GM19438 (cell line): ENCODE measurements at regions not wholly inside any gene's neighbourhood (a gene's known extent, or its start where the extent isn't known, plus 50 kb on each side); places are given as distances from the start of the nearest gene placed in this dataset.
"Not testable (repeated sequence)": the region's sequence is repeated elsewhere in the genome, so short reads cannot be mapped to it uniquely, and the experiment has no call there.

Experiments
- ATAC-seq: cut with Tn5 transposase; IDR thresholded peaks from one replicate; pipeline ENCODE4 v1.9.1; 2021; ENCODE audit warnings: low read depth; ENCODE audit not compliant: unreplicated experiment

DNA sequence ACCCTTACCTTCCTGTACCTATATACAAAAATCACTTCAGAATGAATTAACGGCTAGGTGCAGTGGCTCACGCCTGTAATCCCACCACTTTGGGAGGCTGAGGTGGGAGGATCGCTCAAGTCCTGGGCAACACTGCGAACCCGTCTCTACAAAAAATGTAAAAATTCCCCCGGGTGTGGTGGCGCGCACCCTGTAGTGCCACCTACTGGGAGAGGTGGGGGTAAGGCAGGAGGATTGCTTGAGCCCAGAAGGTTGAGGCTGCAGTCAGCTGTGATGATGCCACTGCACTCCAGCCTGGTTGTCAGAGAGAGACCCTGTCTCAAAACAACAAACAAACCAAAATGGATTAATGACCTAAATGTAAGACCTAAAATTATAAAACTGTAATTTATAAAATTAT is 307.6 kb downstream of the SPATA31A1 start:
- ATAC-seq: not testable (repeated sequence)

DNA sequence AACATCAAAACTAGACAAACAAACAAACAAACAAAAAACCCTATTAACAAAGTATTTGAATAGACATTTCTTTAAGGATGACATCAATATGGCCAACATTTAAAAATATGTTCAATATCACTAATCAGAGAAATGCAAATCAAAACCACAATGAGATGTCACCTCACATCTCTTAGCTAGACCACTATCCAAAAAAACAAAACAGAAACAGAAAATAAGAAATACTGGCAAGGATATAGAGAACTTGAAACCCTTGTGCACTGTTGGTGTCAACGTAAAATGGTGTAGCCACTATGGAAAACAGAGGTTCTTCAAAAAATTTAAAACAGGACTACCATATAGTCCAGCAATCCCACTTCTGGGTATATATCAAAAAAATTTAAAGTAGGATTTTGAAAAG is 308.2 kb downstream of the SPATA31A1 start:
- ATAC-seq: not testable (repeated sequence)

DNA sequence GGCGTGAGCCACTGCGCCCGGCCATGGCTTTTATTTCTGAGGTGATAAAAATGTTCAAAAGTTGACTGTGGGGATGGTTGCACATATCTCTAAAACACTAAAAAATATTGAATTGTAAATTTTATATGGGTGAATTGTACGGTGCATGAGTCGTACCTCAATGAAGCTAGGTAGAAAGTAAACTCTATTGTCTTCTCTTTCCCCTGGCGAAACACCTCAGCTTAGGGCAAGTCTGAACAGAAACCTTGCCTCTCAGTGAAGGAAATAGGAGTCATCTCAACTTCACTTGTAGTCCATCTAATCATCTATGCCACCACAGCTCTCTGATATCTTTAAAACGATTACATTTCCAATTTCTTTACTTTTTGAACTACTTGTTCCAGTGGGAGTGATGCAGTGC is 309.6 kb downstream of the SPATA31A1 start:
- ATAC-seq: not testable (repeated sequence)

DNA sequence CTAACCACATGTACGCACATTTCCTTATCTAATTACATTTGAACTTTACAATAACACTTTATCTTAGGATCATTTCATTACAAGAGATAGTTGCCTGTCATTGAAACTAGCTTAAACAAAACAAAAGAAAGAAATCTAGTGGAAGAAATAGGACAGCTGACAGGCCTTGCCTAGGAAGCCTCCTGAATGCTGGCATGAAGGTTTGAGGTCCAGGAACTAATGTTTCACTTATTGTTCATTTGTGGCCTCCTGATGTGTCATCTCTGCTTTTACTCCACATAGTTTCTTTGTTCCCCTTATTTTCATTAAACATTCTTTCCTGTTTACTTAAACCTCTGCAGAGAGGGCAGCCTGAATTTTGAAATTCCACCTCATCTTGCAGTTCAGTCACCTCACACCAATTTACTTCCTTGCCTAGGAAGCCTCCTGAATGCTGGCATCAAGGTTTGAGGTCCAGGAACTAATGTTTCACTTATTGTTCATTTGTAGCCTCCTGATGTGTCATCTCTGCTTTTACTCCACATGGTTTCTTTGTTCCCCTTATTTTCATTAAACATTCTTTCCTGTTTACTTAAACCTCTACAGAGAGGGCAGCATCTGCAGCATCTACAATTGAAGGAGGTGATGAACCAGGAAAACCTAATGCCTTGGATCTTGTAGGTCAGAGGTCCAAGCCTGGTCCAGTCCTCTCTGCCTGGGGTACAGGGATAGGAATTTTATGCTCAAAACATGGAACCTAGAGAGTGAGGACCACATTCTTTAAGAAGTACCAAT is 319.2 kb downstream of the SPATA31A1 start:
- ATAC-seq: not testable (repeated sequence)

DNA sequence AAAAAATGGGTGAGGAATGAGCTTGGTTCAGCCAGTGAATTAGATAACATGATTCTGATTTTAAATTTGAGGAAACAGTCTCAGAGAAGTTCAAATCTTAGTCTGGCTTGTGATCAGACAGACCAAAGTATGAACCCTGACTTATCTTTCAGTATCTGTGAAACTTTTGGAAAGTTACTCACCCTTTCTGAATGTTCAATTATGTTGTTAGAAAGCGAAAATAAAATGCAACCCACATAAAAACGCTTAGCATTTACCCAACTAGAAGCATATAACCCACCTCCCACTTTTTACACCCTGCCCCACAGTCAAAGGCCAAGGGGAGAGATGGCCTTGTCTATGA is 319.7 kb downstream of the SPATA31A1 start:
- not testable (repeated sequence) for ATAC-seq

DNA sequence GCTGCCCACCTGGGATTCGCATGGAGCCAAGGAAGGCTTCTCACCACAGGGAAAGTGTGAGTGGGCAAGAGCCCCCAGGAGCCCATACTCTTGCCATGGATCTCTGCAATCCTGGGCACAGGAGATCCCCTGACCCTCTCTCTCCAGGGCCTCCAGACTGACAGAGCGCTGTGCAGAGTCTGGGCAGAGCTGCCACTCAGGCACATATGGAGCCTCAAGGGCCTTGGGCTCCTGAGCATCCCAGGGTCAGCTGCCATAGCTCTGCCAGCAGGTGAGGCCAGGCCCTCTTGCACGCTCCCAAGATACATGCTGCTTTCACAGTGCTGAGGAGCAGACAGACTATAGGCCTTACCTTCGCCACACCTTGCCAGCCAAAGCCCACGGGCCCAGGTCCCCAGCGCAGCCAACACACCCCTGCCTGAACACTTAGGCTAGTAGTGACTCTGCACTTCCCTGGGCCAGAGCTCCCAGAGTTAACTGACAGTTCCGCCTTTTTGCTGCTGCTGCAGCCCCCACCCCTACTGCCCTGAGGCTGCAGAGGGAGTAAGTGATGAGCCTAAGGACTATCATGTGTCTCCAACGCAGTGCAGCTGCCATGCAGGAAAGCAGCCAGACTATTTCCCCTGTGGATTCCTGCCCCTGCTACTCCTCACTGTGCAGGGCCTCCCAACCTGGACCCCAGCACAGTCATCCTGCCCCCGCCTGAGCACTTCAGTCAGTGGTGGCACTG is 323.2 kb downstream of the SPATA31A1 start:
- not testable (repeated sequence) for ATAC-seq

DNA sequence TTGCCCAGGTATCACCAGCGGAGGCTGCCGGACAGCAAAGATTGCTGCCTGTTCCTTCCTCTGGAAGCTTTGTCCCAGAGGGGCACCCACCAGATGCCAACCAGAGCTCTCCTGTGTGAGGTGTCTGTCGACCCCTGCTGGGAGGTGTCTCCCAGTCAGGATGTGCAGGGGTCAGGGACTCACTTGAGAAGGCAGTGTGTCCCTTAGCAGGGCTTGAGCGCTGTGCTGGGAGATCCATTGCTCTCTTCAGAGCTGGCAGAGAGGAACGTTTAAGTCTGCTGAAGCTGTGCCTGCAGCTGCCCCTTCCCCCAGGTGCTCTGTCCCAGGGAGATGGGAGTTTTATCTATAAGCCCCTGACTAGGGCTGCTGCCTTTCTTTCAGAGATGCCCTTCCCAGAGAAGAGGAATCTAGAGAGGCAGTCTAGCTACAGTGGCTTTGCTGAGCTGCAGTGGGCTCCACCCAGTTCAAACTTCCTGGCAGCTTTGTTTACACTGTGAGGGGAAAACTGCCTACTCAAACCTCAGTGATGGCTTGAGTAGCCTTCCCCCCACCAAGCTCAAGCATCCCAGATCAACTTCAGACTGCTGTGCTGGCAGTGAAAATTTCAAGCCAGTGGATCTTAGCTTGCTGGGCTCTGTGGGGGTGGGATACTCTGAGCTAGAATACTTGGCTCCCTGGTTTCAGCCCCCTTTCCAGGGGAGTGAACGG is 325.4 kb downstream of the SPATA31A1 start:
- ATAC-seq: not testable (repeated sequence)

DNA sequence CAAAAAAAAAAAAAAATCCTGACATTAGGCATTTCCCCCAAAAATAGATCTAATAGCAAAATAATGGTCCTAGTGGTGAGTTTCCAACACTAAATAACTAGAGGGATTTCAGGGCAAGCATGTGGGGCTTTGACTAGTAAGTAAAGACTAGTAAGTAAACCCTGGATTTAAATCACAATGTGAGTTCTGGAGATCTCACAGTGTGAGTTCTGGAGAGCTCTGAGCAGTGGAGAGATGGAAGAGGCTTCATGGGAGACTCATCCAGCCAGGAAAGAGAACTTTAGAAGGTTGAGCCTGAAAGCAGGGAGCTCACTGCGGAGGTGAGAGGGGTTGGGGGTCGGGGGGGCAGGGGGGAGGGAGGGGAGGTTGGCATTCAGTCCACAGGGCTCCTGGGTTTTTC is 373.4 kb downstream of the SPATA31A1 start:
- ATAC-seq: not testable (repeated sequence)

DNA sequence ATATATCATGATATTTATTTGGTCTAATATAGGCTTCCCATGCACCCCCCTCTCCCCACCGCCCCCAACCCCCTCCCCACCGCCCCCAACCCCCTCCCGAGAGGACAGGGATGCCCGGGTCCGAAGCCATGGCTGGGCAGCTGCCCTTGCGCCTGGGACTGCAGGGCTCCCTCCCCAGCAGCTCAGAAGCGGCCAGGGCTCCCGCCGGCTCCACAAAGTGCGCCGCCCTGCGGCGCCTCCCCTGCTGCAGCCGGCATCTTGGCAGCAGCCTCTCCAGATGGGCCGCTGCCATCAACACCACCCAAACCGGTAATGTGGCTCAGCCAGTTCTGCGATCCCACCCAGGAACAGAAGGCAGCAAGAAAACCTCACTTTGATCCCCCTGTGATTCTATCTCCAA is 389.4 kb downstream of the SPATA31A1 start:
- not testable (repeated sequence) for ATAC-seq

DNA sequence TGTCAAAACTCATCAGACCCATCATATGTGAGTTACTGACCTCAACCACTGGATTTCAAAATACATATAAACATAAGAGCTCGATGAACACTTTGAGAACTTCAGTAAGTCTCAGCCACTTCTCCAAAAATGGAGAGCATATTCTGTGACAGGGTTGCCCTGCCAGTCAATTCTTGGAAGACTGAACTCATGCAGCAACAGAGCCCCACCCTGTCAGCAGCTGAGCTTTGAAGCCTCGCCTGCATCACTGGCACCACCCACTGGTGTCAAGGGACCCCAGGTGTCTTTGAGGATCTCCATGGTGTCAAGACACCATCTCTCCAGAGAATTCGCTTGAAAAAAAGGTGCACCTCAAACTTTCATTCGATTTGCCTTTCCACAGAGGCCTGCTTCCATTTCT is 420.1 kb downstream of the SPATA31A1 start:
- ATAC-seq: not testable (repeated sequence)

DNA sequence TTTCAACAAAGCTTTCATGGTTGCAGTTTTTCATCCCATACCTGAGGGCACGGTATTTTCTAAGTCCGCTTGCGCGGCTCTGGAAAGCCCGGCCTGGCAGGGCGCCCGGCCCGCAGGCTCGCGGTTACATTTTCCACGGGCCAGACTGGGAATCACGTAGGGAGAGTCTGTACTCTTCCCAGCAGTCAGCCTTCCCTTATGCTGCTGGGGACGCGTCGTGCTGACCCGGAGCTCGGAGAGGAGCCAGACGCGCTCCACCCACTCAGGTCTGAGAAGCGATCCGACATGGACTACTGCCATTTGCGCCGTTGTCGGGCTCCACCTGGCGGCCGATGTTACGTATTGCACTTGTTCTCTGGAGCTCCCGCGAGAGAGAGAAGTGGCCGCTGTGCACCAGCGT is 435.9 kb downstream of the SPATA31A1 start:
- peak; percentile 98 for ATAC-seq

DNA sequence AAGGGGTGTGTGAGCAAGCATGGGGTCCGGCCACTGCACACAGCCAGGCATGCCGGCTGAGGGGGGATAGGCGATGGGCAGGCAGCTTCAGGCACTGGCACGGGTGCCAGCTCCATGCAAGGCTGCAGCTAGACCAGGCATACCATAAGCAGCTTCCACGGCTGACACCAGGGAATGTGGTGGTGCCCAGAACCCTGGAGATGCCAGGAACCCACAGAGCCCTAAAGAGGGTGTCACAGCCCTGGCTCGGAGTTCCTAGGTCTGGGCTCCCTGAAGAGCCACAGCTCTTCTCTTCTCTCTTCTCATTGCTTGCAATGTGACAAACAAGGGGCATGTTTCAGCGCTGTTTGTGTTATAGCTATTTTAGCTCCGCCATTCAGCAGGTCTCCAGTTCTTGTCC is 442.5 kb downstream of the SPATA31A1 start:
- not testable (repeated sequence) for ATAC-seq

DNA sequence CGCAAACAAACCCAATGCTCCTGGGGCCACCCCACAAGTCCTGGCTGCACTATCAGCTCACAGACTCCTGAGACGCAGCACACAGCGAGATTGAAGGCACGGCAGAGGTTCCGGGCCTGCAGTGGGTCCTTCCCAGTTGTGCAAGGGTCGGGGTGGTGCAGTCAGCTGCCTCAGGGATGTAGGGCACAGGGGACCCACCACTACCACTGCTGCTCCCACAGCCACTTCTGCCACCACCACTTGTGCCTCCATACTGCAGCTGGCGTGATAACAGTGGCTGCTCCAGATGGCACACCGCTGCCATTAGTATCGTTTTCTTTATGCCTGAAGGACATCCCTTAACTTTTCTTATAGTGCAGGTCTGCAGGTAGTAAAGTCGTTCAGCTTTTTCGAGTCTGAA is 443.8 kb downstream of the SPATA31A1 start:
- not testable (repeated sequence) for ATAC-seq

DNA sequence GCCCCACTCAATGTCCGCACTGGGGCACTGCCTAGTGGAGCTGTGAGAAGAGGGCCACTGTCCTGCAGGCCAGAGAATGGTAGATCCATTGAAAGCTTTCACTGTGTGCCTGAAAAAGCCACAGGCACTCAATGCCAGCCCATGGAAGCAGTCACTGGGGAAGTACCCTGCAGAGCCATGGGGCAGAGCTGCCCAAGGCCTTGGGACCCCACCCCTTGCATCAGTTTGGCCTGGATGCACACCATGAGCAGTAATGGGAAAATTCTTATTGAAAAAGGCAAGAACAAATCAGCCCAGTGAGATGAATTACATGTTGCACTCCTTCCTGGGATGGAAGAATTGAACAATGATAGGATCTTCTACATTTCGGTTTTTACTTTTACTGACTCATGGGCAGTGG is 447.1 kb downstream of the SPATA31A1 start:
- not testable (repeated sequence) for ATAC-seq

DNA sequence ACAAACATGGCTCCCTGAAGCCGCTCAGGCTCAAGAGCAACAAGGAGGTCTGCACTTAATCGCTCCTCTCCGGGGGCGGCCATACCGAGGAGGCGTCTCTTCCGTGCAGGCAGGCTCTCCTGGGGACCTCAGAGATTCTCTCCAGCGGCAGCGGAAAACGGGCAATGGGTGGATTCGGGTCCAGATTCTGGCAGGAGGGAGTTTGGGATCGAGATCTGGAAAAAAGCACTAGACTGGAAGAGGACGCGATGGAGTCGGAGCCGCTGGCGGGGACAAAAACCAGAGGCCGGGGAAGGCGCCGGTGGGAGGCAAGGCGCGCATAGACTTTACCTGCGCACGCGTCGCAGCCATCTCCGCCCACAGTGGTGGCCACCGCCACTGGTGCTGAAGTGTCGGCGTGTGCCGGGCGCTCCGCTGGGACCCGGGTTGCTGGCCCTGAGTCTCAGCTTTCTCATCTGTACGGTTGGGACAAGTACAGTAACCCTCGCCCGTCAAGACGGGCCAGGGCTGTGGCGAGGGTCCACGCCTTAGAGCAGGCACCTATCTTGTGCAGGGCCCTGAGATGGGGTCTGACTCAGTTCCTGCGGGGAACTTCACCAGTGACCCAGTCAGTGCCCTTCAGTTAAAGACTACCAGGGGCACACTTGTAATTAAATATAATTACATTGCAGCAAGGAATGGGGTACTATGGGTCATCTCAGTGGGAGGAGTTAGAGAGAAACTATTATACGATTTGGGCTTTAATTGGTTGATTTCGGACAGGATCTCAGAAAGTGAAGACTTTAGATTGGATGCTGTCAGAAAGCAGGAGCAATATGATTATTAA is 454.1 kb downstream of the SPATA31A1 start:
- not testable (repeated sequence) for ATAC-seq

DNA sequence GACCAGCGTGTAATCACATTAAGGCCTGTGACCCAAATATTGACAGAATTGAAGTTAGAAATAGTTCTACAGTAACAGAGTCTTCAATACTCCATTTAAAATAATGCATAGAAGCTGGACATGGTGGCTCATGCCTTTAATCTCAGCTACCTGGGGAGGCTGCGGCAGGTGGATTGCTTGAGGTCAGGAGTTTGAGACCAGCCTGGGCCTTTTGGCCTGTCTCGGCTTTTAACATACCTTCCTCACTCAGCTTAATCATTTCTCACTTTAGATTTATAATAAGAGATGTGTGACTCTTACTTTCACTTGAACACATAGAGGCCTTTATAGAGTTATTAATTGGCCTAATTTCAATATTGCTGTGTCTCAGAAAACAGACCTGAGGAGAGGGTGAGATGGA is 454.9 kb downstream of the SPATA31A1 start:
- not testable (repeated sequence) for ATAC-seq

DNA sequence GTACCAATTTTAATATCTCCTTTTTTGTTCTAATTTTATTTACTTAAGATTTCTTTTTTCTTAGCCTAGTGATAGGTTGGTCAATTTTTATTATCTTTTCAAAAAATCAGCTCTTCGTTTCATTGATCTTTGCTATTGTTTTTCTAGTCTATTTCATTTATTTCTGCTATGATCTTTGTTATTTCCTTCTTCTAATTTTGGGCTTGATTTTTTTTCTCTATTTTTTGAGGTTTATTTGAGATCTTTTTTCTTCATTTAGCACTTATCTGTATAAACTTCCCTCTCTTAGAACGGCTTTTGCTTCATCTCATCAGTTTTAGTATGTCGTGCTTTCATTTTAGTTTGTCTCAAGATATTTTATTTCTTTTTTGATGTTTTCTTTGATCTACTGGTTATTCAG is 456.1 kb downstream of the SPATA31A1 start:
- ATAC-seq: not testable (repeated sequence)

DNA sequence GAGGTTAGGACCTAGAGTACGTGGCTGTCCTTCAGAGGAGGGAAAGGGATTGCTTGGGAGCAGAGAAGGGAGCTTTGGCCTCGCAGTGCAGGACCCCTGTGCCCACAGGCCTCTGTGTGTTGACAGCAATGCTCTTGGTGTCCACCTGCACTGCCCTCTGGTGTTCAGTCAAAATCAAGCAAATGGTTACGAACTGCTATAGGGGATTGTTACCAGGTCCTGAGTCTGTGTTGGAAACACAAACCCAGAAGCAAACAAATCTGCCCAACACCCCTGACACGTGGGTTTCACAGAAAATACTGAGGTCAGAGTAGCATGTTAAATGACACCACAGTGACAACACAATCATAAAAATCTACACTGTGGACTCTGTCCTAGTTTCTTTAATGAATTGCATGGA is 473.0 kb downstream of the SPATA31A1 start:
- ATAC-seq: not testable (repeated sequence)
